Fibroblast of pulmonary artery (primary cell): ENCODE measurements at regions not wholly inside any gene's neighbourhood (a gene's known extent, or its start where the extent isn't known, plus 50 kb on each side); places are given as distances from the start of the nearest gene placed in this dataset.

Experiments
- DNase-seq: peaks from one replicate; pipeline ENCODE4 v3.0.0-alpha.2; 2010; ENCODE audit warnings: low read depth
- H3K4me3 ChIP-seq: replicated peaks from 2 replicates; pipeline ENCODE4 v1.5.1; 2011; ENCODE audit warnings: low read depth, mild to moderate bottlenecking, control low read depth, low read length, moderate library complexity
- CTCF ChIP-seq: IDR thresholded peaks from 2 replicates; pipeline ENCODE4 v1.5.1; 2011; ENCODE audit warnings: mild to moderate bottlenecking, control low read depth, low read length, inconsistent platforms; ENCODE audit errors: missing control alignments

- TF ChIP-seq CTCF: no peak
- no peak for DNase-seq
- no peak overlapping the region for H3K4me3 ChIP-seq
Observed at GRCh38 chr2:173821451-173821850, 143.7 kb downstream of the SP3 start.

- H3K4me3 ChIP-seq: no peak overlapping the region
- no peak for DNase-seq
- TF ChIP-seq CTCF: no peak
Observed at GRCh38 chr2:173822889-173823542, 142.2 kb downstream of the SP3 start.

GRCh38 chr2:173823543-173823939 lies 141.6 kb downstream of the SP3 start:
- DNase-seq: no peak
- H3K4me3 ChIP-seq: no peak overlapping the region
- TF ChIP-seq CTCF: no peak

GRCh38 chr2:173828189-173829142 lies 136.7 kb downstream of the SP3 start:
- H3K4me3 ChIP-seq: no peak overlapping the region
- DNase-seq: peak; percentile 82
- TF ChIP-seq CTCF: no peak

GRCh38 chr2:173829727-173830126 lies 135.4 kb downstream of the SP3 start:
- no peak for TF ChIP-seq CTCF
- no peak for DNase-seq
- H3K4me3 ChIP-seq: no peak overlapping the region

GRCh38 chr2:173830170-173830569 lies 135.0 kb downstream of the SP3 start:
- peak; percentile 52 for DNase-seq
- TF ChIP-seq CTCF: no peak
- no peak overlapping the region for H3K4me3 ChIP-seq
